ENCODE measurements at regions not wholly inside any gene's neighbourhood (a gene's known extent, or its start where the extent isn't known, plus 50 kb on each side); places are given as distances from the start of the nearest gene placed in this dataset.
"Not testable (repeated sequence)": the region's sequence is repeated elsewhere in the genome, so short reads cannot be mapped to it uniquely, and the experiment has no call there.

DNA sequence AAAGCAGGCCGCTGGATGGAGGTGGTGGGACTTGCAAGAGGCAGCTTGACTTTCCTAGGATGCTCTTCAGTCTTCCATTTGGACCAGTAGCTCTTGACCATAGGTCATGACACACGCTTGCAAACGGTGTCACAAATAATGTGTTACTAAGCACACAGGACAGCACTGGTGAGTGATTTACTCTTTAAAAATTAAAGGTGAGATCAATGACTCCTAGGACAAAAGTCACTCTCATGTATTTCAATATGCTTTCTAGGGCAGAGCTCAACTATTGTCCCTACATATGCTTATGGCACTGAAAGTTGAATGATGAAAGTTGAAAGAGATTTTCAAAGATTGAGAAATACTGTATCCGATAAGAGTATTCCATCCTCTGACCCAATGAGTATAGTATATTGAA lies 496.7 kb downstream of the EBF1 start:
- DNase-seq (ENCODE audit: low read depth), result no peak

GRCh38 chr5:158601118-158601517 lies 498.6 kb downstream of the EBF1 start:
- DNase-seq (ENCODE audit: low read depth), result no peak

DNA sequence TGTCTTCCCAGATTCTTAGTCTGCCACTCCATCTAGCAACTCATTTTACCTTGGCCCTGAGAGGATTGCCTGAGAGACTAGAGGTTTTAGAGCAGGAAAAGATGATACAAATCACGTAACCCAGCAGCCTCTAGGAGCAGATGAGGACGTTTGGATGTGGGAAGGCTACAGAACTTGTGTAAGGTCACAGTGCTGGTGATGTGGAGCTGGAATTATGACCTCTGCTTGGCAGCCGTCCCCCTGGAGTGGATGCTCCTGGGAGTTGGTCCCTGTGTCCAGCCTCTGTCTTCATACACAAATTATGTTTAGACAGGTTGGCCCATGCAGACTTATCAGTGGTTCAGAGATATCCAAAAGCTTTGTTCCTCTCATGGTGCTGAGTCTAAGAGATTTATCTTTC lies 499.0 kb downstream of the EBF1 start:
- no peak for DNase-seq (ENCODE audit: low read depth)

GRCh38 chr5:158599157-158599556 lies 500.6 kb downstream of the EBF1 start:
- no peak for DNase-seq (ENCODE audit: low read depth)

DNA sequence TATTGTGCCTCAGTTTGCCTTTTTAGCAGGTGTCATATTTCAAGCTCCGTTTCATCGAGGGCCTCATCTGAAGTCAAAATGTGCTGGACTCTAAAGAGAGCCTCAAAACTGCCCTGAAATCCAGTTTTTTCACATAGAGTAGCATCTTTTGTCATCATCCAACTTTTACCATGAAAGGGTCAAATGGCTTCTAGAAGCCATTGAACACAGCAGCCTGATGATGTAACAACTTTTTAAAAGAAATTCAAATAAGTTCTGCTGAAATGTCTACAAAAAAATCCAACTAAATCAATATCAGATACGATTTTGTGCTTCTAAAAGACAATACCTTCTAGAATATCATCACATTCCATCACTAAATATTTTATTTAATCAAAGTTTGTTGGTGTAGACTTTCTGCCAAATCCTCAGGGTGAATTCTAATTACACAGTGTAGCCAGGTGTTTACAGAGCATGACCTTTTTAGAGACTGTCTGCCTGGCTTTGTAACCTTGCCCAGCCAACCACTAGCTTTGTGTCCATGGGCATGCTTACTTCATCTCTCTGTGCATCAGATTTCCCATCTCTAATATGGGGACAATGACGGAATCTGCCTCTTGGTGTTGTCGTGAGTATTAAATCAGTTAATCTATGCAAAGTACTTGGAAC lies 505.0 kb downstream of the EBF1 start:
- no peak for DNase-seq (ENCODE audit: low read depth)

DNA sequence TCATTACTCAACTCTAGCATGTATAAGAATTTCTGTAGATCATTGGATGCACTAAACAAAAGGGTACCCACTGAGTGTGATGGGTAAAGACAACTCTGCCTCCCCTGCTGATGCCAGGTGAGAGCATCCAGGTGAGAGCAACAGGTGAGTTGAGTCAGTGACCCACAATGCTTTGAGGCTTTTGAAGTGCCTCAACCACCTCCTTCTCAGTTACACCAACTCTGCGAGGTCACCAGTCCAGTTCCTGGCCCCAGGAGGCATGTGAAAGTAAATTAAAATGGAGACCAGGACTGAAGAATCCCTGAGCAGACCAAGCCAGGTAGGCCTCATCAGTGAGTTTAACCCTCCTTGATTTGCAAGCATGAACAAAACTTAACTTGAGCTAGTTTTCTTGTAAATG lies 505.8 kb downstream of the EBF1 start:
- DNase-seq (ENCODE audit: low read depth), result no peak

- no peak for DNase-seq (ENCODE audit: low read depth)
Measured at GRCh38 chr5:158591301-158591863, 508.3 kb downstream of the EBF1 start.

DNA sequence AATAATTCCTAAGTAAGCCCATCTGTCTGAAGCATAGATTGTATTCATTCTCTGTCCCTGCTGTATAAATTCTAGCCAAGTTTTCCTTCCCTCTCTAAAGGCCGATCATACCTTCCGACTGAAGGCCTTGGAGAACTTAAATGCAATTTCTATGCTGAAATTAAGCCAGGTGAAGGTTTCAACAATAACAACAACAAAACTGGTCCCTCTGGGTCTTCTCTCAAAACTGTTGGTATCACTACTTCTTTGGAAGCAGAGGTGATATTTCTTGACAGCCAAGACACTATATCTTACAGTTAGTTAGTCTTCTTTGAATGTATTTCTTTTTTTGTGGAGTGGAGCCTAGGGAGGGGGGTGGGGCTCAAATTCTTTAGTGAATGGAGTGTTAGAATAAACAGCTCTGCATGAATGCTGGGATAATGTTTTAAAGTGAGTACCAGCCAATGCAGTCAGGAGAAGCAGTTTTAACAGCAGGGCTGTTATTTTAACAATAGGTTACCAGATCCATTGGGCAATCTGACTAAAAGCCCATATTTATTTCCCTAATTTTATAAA lies 508.9 kb downstream of the EBF1 start:
- DNase-seq (ENCODE audit: low read depth), result no peak

DNA sequence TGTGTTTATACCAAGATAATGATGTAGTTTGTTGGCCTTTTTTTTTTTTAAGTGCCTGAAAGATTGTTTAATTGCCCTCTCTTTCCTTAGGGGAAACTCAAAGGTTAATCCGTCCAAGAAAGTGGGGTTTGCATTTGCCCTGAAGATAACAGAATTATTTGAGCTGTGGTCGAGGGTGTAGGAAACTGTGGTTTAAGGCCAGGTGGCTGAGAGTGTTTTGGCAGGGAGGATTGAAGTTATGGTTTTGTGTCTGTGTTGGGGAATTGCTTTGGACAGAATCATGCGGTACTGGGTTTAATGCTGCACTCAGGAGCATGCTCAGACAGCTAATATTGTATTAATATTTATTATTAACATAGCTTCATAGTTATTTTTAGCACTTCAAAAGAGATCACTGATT lies 509.8 kb downstream of the EBF1 start:
- DNase-seq (ENCODE audit: low read depth), result no peak

GRCh38 chr5:158588617-158589016 lies 511.1 kb downstream of the EBF1 start:
- no peak for DNase-seq (ENCODE audit: low read depth)

GRCh38 chr5:158586054-158586453 lies 513.7 kb downstream of the EBF1 start:
- DNase-seq (ENCODE audit: low read depth), result no peak

GRCh38 chr5:158582669-158583068 lies 517.0 kb downstream of the EBF1 start:
- DNase-seq (ENCODE audit: low read depth), result not testable (repeated sequence)

DNA sequence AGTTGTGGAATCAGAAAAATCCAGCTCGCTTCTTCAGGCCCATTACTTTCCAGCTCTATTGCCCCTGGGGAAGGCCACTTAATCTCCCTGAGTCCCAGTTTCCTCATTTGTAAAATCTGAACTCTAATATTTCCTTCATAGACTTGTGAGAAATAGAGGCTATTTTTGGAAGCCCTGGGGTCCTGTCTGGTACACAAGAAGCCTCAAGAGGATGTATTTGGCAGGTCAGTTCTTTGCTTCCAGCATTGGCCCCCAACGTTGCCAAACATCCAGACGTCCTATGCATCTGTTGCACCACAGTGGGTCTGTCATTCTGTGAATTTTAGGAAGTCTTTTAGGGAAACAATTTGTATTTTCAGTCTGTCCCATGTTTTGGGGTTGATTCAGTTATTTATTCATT lies 525.9 kb downstream of the EBF1 start:
- DNase-seq (ENCODE audit: low read depth), result no peak

DNA sequence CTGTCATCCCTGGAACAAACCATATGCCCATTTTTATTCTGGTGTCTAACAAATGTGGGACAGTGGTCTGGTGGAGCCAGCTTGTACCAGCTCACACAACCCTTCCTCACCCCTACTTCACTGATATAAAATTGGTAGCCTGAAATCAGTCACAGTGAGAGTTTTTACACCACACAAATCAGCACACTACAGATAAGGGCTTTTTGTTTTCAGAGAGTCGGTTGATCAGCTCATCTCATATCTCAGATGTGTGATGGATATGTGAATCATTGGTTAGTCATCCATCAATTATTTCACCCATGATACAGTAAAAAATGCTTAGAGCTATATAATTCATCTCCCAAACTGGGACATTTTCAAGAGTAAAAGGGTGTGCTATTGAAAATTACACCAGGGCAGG lies 529.2 kb downstream of the EBF1 start:
- no peak for DNase-seq (ENCODE audit: low read depth)

GRCh38 chr5:158569534-158569933 lies 530.2 kb downstream of the EBF1 start:
- no peak for DNase-seq (ENCODE audit: low read depth)

DNA sequence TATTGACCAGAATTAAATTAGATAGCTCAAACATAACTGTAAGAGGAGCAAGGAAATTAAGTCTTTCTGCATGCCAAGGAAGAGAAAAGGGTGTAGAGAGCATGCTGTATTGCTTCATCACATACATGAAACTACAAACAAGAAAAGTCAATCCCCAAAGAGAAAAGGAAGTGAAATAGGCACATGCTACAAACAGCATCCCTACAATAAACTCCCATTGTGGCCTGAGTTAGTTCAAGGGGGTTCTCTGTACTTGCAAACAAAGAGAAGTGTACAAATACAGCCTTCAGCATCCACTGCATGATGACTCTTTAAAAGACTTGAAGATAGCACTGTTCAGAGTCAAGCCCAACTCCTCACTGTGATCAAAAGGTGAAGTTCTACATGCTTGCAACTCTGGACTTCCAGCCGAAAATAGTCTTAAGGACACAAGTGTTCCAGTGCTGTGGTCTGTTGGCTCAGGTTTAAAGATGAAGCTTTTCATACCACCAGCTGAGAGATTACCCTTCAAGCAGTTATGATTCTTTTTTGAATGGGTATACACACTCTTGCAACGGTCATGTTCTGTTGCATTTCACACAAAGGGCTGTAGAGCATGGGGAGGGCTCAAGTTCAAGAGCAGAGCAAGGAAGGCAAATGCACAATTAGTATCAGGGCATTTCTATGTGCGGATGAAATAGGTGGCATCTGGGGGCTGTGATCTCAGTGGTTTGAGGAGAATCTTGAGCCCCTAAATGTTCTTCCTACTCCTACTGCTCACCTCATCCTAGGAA lies 534.5 kb downstream of the EBF1 start:
- DNase-seq (ENCODE audit: low read depth), result no peak

DNA sequence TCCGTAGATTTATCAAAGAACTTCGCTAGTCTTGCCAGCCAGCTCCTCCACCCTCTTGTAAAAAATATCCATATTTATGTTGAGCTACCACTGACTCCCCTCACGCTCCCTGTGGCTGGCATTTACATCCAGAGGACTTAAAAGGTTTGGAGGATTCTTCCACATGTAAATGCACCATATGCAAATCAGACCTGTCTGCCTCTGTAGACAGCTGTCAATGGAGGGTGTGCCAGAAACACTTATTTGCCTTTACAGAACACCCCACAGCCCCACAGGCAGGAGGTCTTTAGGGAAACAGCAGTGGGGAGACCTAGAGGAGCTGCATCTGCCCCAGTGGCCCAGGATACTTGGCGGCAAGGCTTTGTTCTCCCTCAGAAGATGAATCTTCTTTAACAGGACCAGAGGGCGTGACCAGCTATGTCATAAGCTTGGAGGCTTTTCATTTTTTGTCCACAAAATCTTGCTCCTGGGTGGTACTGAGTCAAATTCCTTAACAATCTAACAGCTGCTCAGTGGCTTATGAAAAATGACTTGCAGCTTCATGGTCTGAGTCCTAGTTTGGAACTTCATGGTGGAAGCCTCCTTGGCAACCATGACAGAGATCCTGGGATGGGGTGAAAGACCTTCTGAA lies 535.8 kb downstream of the EBF1 start:
- no peak for DNase-seq (ENCODE audit: low read depth)

- no peak for DNase-seq (ENCODE audit: low read depth)
Measured at GRCh38 chr5:158561562-158562190, 538.0 kb downstream of the EBF1 start.

DNA sequence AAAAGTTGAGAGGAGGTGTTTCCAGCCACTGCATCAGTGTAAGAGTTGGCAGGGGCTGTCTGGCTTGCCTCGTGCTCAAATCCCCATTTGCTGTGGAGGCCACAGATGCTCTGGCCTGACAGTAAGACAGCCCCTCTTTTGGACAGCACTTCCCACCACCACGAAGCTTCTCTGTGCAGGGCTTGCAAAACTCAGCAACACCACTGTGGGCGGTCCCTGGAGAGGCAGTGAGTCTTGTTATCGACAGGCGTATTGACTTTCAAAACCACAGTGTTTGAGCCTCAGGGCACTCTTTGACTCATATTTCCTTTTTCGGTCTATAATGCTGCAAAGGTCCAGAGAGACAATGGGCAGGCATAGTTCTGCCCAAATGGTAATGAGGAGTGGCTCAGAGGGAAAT lies 539.5 kb downstream of the EBF1 start:
- DNase-seq (ENCODE audit: low read depth), result no peak

DNA sequence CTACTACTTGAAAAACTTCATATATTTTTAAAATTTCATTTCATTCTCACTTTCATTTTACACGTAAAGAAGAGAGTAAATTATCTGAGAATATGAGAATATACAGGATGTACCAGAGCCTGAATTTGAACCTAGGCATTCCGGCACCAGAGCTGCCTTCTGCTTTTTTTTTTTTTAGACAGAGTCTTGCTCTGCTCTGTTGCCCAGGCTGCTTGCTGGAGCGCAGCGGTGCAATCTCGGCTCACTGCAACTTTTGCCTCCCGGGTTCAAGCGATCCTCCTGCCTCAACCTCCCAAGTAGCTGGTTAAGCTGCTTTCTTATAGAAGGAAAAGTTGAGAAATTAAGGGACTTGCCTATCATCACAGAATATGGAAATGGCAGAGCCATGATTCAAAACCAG lies 540.1 kb downstream of the EBF1 start:
- no peak for DNase-seq (ENCODE audit: low read depth)

- no peak for DNase-seq (ENCODE audit: low read depth)
Measured at GRCh38 chr5:158559066-158559465, 540.6 kb downstream of the EBF1 start.

DNA sequence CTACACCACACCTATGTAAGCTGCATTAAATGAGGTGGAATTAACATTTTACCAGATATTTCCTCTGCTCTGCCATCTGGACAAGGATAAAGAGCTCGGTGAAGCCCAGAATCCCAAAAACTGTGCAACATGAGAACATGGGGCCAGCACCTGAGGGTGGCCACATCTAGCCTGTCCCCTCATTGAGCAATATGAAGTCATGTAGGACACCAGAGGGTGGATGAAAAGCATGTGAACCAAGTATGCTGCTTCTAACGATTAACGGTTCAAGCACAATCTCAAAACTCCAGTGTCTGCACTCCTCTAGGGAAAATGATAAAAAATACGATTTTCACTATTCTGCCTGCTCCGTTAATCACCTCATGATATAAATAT lies 545.8 kb downstream of the EBF1 start:
- DNase-seq (ENCODE audit: low read depth), result no peak

Measured in activated T-cell treated with anti-CD3 and anti-CD28 coated beads for 48 hours (primary cell).